ENCODE measurements at regions not wholly inside any gene's neighbourhood (a gene's known extent, or its start where the extent isn't known, plus 50 kb on each side); places are given as distances from the start of the nearest gene placed in this dataset.
A peak's percentile ranks its signal among the peaks of the same experiment; 100 is the strongest.

DNA sequence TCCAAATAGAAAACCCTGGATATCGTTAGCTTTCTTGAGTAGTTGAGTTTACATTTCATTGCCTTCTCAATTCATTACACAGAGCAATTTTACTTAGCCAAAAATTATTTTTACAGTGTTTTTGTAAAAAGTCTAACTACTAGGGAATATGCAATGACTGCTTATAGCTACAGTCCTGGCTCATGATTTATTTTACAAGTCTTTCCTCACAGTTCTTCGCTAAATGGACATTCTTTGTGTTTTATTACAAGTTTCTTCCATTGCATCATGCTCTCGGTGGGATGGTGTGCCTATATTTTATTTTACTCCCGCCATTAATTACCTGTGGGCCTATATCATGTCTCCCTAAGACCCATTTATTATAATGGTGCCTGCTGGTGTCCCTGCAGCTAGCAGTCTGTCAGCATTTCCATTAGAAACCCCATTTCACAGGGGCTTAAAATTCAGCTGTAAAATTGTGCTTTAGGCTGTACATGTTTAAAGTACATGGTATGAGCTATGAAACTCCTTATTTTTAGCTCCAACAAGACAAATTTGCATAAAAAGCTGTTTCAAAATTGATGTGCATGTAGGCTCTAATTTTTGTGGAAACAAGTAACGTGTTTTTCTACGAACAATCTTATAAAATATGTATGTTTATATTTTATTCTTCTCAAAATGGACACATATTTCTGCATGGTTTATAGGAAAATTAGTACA is 227.4 kb downstream of the SLC7A11 start:
- no peak for DNase-seq

DNA sequence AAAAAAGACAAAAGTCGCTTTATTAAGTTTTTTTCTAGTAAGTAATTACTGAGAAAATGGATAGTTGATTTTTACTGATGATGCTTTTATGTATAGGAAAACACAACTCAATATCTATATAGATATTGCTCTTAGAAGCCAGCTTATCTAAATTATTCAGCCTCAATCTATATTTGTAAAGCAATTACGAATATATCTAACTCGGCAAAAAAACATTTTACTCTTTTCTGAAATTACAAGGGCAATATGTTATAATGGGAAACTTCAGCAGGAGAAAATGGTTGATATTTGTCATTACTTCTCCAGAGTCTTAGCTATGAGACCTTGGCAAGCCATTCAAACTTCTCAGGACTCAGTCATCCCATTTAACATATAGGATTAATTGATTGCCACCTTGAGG is 228.5 kb downstream of the SLC7A11 start:
- no peak for DNase-seq

DNA sequence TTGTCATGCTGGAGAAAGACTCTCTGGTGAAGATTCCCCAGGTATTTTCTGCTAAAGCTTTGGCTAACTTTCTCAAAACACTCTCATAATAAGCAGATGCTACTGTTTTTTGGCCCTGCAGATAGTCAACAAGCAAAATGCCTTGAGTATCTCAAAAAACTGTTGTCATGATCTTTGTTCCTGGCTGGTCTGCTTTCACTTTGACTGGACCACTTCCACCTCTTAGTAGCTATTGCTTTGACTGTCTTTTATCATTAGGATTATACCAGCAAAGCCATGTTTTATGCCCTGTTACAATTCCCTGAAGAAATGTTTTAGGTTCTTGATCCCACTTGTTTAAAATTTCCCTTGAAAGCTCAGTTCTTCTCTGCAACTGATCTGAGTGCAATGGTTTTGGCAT is 231.5 kb downstream of the SLC7A11 start:
- DNase-seq: no peak

DNA sequence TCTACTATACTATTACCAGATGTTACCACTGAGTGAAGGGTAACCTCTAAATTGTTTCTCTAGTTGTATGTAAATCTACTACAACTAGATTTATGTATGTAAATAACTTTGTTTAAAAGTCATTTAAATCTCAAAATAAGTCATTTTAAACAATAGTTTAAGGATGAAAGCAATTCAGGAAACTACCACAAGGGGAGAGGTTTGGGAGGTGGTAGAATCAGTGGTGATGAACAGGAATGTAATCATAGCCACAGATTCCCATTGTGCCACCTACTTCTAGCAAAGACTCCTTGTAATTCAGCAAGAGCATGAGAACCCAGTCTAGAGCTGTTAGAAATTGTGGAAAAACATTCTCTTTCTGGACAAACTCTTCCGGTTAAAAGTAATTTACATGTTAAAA is 234.6 kb downstream of the SLC7A11 start:
- no peak for DNase-seq

DNA sequence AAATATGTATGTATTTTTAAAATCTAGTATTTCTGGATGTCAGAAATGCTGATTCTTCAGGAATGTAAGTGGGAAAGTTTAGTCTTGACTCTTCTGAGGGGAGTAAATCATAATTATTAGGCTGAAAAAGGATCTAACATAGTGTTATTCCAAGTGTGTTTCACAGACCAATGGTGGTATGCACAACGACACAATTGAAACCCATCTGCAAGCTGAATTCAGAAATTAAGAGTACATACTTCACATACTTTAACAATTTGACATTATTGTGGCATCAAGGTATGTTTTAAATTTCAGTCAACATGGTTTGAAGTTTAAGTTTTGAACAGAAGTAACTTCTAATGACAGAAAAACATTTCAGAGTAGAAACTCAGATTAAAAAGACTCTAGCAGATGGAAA is 236.7 kb downstream of the SLC7A11 start:
- DNase-seq: peak; percentile 55

DNA sequence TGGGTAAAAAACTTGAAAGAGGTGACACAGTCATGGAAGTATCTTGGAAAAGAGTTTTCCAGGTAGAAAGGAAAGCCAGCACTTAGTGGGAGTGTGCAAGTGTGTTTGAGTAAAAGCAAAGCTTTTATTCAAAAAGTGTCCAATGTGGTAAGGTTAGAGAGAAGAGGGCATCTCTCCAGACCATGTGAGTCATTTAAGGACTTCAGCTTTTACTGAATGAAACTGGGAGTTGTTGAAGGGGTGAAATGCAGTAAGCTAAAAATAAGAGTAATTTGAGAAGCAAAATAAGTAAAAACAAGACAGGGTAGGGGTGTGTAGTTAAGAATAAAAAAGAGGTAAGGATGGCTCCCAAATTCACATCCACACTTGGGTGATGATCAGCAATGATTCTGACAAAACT is 238.9 kb downstream of the SLC7A11 start:
- peak; percentile 19 for DNase-seq

DNA sequence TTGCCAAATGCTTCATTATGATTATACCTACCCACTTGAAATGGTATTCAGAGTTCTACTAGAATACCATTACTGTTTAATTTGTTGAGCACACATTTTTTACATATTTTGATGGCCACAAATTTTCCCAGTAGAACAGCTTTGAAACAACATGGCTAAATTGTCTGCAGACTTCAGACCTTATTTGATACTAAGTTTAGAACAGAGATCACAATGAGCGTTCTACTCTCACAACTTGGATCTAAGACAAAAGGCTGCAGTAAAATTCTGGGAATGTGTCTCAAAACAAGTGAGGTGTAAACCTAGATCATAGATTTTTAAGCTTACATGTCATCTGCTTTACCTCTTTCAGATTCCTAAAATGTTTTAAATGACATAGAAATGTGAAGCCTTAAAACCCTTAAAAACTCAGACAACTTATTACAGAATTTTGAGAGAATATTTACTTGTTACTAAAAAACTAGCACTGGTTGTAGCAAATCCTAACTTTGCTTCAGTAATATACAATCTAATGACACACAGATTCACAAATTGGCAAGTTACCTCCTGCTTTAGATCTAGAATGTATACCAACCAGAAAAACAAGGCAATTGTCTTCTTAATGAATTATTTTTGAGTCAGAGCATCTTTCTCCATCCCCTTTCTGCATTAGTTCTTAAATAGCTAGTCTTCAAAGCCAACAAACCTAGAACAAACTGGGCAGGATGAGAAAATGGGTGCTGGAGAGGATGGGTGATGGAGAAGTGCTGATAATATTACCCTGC is 243.3 kb downstream of the SLC7A11 start:
- peak; percentile 94 for DNase-seq

DNA sequence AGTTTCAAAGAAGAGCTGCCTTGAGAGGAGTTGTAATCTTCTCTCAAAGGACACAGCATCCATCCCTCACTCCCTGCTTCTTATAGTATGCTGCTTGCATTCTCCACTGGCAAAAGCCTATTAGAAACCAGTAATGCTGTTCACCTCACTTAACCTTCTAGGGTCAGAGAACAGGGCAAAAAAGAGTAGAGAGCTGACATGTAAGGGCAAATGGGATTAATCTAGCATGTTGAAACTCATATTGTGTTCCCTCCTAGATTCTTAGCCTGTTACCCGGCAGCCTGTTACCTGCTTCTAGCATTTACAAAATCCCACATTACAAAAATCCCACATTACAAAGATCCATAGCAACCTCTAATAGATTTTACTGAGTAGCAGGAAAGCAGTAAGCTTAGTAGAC is 244.7 kb downstream of the SLC7A11 start:
- DNase-seq: no peak

DNA sequence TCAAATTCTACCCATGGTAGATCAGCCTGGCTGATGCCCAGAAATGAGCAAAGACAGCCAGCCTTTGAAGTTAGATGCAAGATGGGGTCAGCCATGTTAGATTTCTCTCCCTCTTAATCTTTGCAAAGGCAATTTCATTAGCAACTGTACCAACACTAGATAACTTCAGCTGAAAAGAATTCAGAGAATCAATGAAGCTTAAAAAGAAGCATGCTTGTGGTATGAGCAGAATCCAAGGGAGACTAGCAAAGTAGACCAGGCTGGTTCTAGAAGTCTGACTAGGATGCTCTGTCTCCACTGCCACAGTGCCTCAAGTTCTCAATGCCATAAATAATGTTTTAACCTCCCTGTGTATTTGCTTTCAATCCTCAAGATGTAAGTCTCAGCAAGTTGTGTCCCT is 247.3 kb downstream of the SLC7A11 start:
- DNase-seq: peak; percentile 88

DNA sequence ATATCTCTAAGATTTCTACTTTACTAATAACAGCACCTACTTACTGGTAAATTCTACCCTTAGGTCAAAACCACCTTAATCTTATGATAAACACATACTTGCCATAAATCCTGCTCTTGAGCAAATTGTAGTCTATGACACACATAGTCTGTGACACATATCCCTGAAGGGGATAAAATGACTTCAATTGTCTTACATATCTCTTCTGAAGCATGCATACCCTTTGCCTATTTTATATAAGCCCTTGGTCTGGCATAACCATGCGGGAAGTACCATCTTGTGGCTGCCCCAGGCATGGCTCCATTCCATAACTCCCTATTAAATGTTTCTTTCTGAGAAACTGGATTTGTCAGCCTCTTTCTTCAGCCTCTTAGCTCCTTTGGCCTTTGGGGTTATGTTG is 248.9 kb downstream of the SLC7A11 start:
- no peak for DNase-seq

DNA sequence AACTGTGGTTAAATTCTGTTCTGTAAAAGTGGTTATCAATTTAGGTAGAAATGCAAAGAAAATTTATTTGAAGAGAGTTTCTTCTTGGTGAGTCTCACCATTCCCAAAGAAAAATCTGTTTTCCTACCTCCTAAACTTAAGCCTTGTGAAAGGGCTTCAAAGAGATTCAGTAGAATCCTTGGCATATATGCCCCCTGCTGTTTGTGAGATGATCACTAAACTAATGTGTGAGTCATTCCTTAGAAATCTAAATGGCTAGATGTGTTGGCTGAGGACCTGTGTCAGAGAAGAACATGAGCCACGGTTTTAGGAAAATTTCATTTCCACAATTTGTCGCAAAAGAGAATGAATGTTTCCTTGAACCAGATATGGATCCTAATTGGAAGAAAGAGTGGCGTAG is 260.9 kb downstream of the SLC7A11 start:
- DNase-seq: peak; percentile 47

DNA sequence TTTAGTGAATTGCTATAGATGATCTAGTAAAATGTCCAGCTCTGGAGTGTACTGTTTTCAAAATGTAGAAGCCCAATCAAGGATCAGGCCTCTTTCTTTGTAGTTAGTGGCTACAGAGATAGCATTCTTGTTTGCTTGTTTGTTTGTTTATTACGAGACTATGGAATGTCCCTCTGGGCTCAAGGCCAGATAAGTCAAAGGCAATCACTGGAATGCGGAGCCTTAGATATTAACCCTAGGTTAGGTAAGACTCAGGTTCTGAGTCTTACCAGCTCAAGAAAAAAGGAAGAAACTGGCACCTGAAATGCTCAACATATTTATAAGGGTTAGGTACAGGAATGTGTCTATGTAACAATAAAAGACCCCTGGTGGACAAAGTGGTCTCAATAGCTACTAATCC is 261.5 kb downstream of the SLC7A11 start:
- DNase-seq: no peak

DNA sequence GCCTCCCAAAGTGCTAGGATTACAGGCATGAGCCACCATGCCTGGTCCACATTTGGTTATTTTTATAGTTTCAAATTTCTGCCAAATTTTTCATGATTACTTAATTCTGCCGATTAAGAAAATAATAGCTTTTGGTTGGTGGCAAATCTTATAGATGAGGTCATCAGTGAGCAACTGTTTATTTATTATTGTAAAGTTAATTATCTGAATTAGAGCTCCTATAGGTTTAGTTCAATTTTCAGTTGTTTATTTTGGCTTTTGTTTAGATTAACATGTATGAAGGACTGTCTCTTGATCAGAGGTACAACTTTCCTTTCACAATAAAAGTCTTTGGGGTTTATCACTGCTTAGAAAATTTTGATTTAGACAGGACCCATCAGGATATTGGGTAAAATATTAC is 262.2 kb downstream of the SLC7A11 start:
- no peak for DNase-seq

DNA sequence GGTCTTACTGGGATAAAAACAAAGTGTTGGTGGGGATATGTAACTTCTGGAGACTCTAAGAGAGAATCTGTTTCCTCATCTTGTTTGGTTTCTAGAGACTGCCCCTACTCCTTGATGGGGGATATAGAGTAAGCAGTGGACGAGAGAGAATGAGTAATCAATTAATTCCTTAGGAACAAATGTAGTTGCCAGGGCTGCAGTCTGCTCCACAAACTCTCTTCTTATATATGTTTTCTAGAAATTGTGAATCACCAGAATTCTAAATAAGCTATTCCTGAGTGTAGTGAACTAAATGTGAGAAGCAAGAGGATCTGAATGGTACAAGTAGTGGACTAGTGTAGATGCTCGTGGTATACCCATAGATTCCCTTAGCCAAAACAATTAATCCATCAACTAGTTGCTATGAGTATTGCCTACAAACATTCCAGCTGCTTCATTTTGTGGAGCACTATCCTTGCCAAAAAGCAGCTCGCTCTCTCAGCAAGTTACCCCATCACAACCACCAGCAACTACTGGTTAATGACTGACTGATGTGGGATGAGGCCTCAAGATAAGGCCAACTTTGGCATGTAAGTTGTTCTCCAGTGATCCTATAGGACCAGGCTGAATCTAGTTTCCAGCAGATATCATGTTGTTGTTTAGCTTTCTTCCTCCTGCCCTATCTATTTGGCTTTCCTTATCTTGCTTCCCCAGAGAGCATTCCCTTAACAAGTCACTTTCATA is 273.0 kb downstream of the SLC7A11 start:
- DNase-seq: peak; percentile 78

DNA sequence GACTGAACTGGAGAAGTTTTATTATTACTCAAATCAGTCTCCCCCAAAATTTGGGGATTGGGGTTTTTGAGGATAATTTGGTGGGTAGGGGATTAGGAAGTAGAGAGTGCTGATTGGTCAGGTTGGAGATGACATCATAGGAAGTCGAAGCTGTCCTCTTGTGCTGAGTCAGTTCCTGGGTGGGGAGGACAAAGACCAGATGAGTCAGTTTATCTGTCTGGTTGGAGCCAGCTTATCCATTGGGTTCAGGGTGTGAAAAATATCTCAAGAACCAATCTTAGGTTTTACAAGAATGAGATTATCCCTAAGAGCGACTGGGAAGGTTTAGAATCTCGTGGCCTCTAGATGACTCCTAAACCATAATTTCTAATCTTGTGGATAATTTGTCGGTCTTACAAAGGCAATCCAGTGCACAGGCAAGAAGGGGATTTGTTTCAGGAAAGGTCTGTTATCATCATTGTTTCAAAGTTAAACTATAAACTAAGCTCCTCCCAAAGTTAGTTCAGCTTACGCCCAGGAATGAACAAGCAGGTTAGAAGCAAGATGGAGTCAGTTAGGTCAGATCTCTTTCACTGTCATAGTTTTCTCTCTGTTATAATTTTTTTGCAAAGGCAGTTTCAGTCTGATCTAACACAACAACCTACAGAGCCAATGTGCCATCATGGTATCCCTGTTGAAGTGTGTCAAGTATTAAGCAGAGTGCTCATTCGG is 274.5 kb downstream of the SLC7A11 start:
- no peak for DNase-seq

DNA sequence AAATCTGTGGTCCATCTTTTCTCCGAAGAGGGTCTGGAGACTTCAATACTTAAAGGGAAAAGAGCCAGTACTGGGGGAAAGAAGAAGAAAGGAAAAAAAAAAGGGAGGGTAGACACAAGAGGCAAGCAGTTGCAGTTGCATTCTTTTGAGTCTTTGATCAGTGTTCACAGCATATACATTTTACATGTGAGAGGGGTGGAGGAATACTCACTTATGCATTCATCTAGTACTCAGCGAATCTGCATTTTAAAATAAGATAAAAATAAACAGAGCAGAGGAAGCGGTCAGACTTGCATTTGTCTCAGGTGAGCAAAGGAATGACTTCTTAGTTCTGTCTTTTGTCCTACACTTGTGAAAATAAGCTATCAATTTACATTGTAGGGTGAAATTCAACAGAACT is 275.6 kb downstream of the SLC7A11 start:
- no peak for DNase-seq

DNA sequence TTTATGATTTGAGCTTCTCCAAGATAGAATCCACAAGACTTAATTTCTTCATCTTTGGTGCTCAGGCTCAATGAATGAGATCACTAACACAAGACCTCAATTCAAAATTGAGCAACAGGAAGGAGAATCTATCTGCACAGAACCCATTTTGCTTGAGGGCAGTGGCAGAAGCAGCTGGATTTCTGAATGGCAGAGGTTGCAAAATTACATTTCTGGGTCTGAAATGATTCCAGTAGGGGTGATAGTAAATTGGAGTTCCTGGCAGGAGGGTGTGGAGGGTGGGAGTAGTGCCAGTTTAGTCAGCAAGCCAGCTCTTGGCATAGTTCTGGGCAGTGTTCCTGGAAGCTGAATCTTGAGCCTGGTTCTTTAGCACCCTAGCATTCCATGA is 281.1 kb downstream of the SLC7A11 start:
- DNase-seq: no peak

DNA sequence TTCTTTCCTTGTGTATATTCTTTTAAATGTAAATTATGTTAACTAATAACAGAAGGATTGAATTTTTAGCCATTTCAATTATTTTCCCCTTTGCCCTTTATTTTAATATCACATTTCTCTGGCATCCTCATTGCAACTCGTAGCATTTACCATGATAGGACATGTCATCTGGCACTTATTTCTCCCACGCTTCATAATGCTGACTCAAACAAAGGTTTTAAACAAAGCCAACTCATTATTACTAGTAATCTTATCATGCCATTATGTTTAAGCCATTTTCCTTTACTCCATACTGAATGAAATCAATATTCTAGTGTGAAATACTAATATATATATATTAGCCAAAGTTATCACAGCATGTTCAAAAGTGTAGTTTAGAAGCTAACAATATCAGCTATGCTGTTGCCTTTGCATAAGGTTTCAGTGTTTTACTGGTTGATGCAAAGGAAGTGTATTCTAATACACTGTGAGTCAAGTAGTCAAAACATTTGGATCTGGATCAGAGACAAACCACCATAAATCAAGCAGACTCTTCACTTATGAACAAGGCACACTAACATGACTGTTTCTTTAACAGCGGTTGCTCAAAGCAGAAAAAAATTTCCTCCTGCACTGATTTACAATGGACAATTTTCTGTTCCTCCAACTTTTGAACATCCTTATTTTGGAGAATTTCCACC is 281.6 kb downstream of the SLC7A11 start:
- DNase-seq: peak; percentile 92

DNA sequence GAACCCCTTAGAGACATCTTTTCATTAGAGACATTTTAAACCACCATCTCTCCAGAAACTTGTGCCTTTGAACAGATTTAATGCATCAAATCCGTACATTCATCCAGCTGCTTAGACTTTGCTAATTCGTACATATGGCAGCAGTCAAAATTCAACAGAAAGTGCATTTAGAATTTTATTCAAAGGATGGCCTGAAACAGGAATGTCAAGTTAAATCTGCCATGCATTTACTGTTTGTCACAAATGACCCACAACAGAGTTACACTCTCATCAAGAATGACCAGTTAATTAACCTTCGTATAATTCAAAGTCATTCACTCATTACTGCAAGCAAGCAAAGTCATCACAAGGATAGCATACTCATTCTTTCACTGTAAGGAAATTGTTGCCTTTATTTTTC is 284.3 kb downstream of the SLC7A11 start:
- DNase-seq: no peak

DNA sequence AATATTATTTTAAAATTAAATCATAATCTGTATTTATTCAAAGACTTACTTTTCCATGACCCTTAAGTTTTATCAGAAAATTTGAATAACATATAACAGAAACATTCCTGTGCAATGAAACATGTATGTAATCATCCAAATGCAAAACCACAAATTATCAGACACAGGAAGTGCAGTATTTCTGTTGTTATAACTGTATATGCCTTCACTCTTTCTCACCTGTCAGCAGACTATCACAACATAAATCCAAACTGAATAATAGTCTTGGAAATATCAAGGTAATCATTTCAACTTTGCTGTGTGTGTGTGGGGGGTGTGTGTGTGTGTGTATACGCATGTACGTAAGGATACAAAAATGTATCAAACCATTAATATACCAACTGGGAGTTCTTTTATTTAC is 285.9 kb downstream of the SLC7A11 start:
- peak; percentile 52 for DNase-seq

DNA sequence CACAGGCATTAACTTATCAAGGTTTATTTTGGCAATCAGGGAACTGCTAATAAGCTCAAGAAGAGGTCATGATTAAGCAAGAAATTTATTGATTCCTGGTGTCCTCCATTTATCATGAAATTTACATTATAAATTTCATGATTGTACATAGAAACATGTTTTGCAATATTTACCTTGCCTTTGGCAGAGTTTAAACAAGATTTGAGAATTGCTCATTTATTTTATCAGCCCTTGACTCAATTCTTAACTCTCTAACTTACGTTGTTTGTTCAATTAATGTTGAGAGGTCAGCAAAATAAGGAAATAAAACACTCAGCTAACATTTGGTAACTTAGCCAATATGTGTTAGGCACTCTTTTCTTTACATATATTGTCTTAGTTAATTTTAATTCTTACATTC is 286.6 kb downstream of the SLC7A11 start:
- DNase-seq: no peak

DNA sequence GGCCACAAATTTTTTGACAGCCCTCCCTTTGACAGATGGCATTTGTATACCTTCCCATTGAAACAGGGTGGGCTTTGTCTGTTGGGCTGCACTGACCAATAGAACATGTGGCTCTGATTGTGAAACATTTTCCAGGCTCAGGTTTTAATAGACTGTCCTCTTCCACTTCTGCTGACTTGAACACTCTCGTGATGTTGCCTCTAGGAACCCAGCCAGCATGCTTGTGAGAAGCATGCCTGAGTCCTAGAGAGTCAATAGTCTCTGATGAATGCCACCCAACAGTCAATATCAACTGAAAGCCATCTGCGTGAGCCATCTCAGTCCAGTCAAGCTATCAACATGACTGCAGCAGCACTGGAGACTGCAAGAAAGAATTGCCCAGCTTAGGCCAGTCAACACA is 290.0 kb downstream of the SLC7A11 start:
- DNase-seq: no peak

DNA sequence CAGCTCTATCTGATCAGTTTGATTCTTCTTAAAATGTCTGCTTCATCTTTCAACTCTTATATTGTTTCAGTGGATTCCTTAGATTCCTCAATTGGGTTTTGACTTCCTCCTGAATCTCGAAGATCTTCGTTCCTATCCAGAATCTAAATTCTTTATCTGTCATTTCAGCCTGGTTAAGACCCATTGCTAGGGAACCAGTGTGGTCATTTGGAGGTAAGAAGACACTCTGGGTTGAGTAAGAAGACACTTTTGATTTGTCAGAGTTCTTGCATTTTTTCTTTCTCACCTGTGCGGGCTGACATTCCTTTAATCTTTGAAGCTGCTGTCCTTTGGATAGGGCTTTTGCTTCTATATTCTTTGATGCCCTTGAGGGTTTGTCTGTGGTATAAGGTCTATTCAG is 291.9 kb downstream of the SLC7A11 start:
- no peak for DNase-seq

Measured in fibroblast of skin of abdomen (primary cell).